ENCODE measurements at regions not wholly inside any gene's neighbourhood (a gene's known extent, or its start where the extent isn't known, plus 50 kb on each side); places are given as distances from the start of the nearest gene placed in this dataset.

GRCh38 chr4:127309369-127310102, 323.2 kb upstream of the INTU start:
- ATAC-seq (ENCODE audit: low FRiP score in 2 of 2) (no peak), DNase-seq (no peak)
- no peak overlapping the region for H3K4me3 ChIP-seq
- WGBS, 2 donors = 72 to 74% methylated on average over 3 of the region's 3 CpGs
- no peaks in the 10 kb centered on the region for H3K27me3 ChIP-seq
- H3K36me3 ChIP-seq = no peaks in the 10 kb centered on the region
- H3K4me1 ChIP-seq = no peaks in the 10 kb centered on the region
- peaks cover 0 to 13% (median 7%) of the 10 kb centered on the region in 4 donors for H3K9me3 ChIP-seq
- TF ChIP-seq EP300 (IDR thresholded peaks at IDR 0.05) (no peak), CTCF (IDR thresholded peaks at IDR 0.05) (no peak), POLR2AphosphoS5 (IDR thresholded peaks at IDR 0.05) (no peak), POLR2A (IDR thresholded peaks at IDR 0.05) (no peak)
- no peak overlapping the region for H3K27ac ChIP-seq

- no peak for DNase-seq
- ATAC-seq (ENCODE audit: low FRiP score in 2 of 2) = no peak
- WGBS, 2 donors = 96 to 97% methylated on average over 1 of the region's 1 CpG
Measured at GRCh38 chr4:127311371-127311770, 321.4 kb upstream of the INTU start.

GRCh38 chr4:127311924-127312323, 320.8 kb upstream of the INTU start:
- no peak overlapping the region for H3K4me3 ChIP-seq
- WGBS, 2 donors = 89 to 90% methylated on average over 8 of the region's 8 CpGs
- H3K9me3 ChIP-seq = peaks cover 0 to 13% (median 7%) of the 10 kb centered on the region in 4 donors
- TF ChIP-seq POLR2AphosphoS5 (IDR thresholded peaks at IDR 0.05) = no peak
- TF ChIP-seq CTCF (IDR thresholded peaks at IDR 0.05) = no peak
- TF ChIP-seq EP300 (IDR thresholded peaks at IDR 0.05) = no peak
- no peak for TF ChIP-seq POLR2A (IDR thresholded peaks at IDR 0.05)
- H3K27ac ChIP-seq = no peak overlapping the region
- DNase-seq (no peak), ATAC-seq (ENCODE audit: low FRiP score in 2 of 2) (no peak)
- no peaks in the 10 kb centered on the region for H3K36me3 ChIP-seq
- no peaks in the 10 kb centered on the region for H3K4me1 ChIP-seq
- H3K27me3 ChIP-seq = no peaks in the 10 kb centered on the region

More at GRCh38 chr4:127311371-127311770, 321.4 kb upstream of the INTU start:
- Histone ChIP-seq H3K36me3 (no peaks in the 10 kb centered on the region), H3K9me3 (peaks cover 0 to 13% (median 7%) of the 10 kb centered on the region in 4 donors), H3K27ac (no peak overlapping the region), H3K4me3 (no peak overlapping the region), H3K27me3 (no peaks in the 10 kb centered on the region), H3K4me1 (no peaks in the 10 kb centered on the region)
- TF ChIP-seq POLR2AphosphoS5 (IDR thresholded peaks at IDR 0.05) (no peak), CTCF (IDR thresholded peaks at IDR 0.05) (no peak), EP300 (IDR thresholded peaks at IDR 0.05) (no peak), POLR2A (IDR thresholded peaks at IDR 0.05) (no peak)

GRCh38 chr4:127313767-127314166, 319.0 kb upstream of the INTU start:
- H3K9me3 ChIP-seq = peaks cover 0 to 13% (median 7%) of the 10 kb centered on the region in 4 donors
- no peaks in the 10 kb centered on the region for H3K4me1 ChIP-seq
- WGBS, 2 donors = 90 to 94% methylated on average over 1 of the region's 1 CpG
- DNase-seq (no peak), ATAC-seq (ENCODE audit: low FRiP score in 2 of 2) (no peak)
- TF ChIP-seq POLR2A (IDR thresholded peaks at IDR 0.05) (no peak), EP300 (IDR thresholded peaks at IDR 0.05) (no peak), CTCF (IDR thresholded peaks at IDR 0.05) (no peak), POLR2AphosphoS5 (IDR thresholded peaks at IDR 0.05) (no peak)
- H3K36me3 ChIP-seq = no peaks in the 10 kb centered on the region
- H3K27me3 ChIP-seq = no peaks in the 10 kb centered on the region
- no peak overlapping the region for H3K27ac ChIP-seq
- no peak overlapping the region for H3K4me3 ChIP-seq

- TF ChIP-seq POLR2AphosphoS5 (IDR thresholded peaks at IDR 0.05) (no peak), CTCF (IDR thresholded peaks at IDR 0.05) (no peak), POLR2A (IDR thresholded peaks at IDR 0.05) (no peak), EP300 (IDR thresholded peaks at IDR 0.05) (no peak)
- Histone ChIP-seq H3K36me3 (no peaks in the 10 kb centered on the region), H3K4me3 (no peak overlapping the region), H3K27me3 (no peaks in the 10 kb centered on the region), H3K27ac (no peak overlapping the region), H3K4me1 (no peaks in the 10 kb centered on the region), H3K9me3 (peaks cover 0 to 18% (median 6%) of the 10 kb centered on the region in 4 donors)
- no peak for DNase-seq
- ATAC-seq (ENCODE audit: low FRiP score in 2 of 2) = no peak
- 32 to 43% methylated on average over 2 of the region's 2 CpGs for WGBS, 2 donors
Measured at GRCh38 chr4:127327491-127327890, 305.3 kb upstream of the INTU start.
